ENCODE measurements at regions not wholly inside any gene's neighbourhood (a gene's known extent, or its start where the extent isn't known, plus 50 kb on each side); places are given as distances from the start of the nearest gene placed in this dataset.

DNA sequence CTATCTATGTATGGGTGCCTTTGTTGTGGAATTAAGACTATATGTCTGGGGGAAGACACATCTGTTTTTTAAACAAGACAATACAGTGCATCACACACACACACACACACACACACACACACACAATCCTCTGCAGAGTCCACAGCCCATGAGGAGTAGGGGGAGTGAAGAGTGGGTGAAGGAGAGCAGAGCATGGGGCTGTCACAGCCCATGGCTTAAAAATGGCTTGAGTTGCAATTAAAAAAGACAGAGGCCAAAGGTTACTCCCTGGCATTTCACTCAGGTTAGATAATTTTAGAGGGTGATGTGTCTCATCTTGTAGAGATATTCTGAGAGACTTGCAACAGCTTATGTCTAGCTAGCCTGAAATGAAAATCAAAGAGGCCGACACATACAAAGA is 176.5 kb upstream of the PLXNA2 start:
- no peak for DNase-seq

GRCh38 chr1:208421486-208421885 is 177.3 kb upstream of the PLXNA2 start:
- DNase-seq = no peak

DNA sequence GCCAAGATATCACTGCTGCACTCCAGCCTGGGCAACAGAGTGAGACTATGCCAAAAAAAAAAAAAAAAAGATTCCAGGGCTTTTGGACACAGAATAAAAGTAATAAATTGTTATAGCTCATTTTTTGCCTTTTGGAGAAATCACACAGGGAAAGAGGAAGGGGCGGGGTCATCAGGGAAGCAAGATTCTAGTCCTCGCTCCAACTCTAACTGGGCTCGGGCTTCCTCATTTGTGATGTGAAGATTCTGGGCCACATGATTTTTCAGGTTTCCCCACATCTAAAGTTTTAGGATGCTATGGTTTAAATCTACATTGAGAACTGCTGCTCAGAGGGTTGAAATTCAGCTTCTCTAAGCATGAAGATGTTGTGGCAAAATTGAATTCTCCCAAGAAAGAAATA is 179.3 kb upstream of the PLXNA2 start:
- no peak for DNase-seq

DNA sequence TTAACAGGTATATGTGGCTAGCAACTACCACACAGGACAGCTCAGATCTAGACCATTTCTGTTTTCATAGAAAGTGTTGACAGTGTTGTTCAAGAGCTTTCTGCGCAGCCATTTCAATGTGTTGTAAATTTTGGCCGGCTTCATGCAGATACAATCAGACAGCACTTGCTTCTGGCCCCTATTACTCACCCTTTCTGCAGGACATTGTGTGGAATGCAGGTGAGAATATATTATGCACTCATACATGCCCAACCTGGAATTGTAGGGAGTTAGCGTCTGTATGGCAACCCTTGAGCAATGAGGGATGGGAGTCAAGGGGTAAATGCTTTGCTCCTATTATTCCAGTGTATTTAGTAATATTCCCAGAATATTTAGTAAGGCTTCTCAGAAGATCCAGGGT is 180.9 kb upstream of the PLXNA2 start:
- no peak for DNase-seq

DNA sequence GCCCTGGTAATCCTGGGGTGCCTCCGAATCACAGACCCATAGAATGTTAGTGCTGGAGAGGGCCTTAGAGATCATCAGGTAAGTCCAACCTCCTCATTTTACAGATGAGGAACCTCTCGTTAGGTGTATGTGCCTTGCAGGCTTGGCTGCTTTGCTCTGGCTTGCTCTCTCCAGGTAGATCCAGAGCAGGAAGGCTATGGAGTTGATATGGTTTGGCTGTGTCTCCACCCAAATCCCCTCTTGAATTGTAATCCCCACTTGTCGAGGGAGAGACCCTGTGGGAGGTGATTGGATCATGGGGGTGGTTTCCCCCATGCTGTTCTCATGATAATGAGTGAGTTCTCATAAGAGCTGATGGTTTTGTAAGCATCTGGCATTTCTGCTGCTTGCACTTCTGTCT is 186.0 kb upstream of the PLXNA2 start:
- no peak for DNase-seq

- DNase-seq = no peak
Observed at GRCh38 chr1:208431721-208432120, 187.5 kb upstream of the PLXNA2 start.

DNA sequence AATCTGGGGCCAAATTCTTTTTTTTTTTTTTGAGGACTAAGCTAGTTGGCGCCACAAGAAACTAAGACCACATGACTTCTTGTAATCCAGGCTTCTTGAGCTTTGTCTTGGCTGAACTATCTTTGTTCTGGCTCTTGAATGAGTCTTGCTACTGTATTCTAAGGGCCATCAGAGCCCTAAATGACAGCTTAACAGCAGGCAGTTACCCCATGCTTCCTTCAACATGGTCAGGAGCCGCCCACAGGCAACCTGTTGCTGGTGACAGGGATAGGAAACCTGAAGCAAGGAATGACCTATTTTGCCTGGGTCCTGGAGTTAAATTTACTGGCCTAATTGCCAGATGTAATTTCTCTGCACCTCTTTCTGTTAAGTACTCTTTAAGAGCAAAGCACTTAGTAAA is 188.2 kb upstream of the PLXNA2 start:
- no peak for DNase-seq

DNA sequence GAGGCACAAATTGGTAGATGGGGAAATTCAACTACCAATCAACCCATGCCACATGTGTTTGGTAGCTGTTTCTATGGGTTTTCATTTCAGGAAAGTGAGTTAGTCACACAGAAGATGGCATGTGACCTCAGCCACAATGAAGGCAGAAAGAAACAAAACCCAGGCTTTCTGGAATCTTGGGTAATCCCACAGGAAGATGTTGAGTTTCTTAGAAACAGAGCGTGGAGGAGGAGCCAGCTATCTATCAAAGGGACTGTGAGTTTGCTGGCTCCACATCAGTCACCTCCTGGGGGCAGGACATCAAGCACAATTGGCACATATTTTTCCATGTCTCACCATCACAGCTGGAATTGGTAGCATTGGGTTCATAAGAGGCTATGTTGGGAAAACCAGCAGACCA is 188.9 kb upstream of the PLXNA2 start:
- DNase-seq = no peak

DNA sequence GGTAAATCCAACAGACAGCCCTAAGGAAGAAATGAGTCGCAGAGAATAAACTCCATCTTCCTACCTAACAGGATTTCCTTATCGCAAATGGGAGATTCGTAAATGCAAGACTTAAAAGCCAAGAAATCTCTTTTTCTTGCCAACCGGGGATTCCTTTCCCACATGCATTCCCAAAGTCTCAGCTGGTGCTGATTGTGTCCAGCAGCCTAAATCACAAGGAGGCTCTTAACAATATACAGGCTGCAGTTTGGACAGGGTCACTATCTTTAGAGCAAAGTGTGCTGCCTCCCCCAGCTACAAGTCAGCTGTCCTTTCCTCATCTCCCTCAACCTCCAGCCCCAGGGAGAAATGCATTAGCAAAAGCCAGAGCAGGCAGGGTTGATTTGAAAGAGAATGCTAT is 189.8 kb upstream of the PLXNA2 start:
- DNase-seq = no peak

DNA sequence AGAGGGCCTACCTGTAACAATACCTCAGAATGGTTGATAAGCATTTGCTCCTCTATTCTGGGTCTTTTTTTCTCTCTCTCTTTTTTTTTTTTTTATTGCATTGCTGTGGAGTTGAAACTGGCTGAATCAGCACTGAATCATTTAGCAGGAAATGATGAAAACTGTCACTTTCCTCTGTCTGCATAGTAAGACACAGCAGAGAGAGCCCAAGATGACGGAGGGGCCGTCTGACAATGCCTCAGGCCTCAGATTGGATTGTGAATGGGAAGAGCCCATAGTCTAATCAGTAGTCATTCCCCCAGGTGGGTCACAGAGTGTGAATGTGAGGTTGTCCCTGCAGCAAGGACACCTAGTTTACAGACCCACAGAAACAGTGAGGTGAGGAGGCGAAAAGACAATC is 193.2 kb upstream of the PLXNA2 start:
- no peak for DNase-seq

GRCh38 chr1:208438112-208438699 is 194.0 kb upstream of the PLXNA2 start:
- DNase-seq = no peak

- DNase-seq = no peak
Observed at GRCh38 chr1:208445758-208446203, 201.6 kb upstream of the PLXNA2 start.

- DNase-seq = no peak
Observed at GRCh38 chr1:208446271-208446691, 202.1 kb upstream of the PLXNA2 start.

DNA sequence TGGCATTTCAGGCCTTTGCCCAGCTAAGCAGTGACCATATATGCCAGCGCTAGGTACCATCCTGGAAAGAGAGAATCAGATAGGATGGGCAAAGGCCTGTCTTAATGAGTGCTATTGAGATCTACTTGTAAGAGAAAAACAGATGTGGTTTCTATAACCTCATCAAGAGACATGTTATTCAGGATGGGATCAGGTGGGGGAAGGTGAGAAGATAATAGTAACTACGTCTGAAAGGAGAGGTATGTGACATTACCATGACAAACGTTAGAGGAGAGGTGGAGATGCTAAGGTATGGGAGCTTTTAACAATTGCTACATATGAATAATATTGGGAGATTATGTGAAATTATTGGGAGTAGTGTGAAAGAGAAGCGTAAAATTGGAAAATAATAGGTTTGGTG is 204.2 kb upstream of the PLXNA2 start:
- DNase-seq = no peak

DNA sequence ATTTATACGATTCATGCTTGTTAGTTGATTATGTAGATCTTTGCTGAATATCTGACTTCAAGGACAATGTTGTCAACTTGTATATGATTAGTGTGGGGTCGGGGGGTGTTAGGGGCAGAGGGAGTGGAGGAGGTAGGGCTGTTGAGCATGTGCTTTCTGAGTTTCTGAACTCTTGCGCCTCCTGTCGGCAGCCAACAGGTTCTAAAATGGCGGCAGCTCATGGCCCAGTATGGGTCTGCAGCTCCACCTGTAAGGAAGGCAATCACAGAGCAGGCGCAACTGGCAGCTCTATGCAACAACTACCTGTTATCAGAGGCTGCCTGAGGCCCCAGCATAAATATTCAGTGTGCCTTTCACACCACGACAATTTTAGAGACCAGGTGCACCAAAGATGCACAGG is 205.8 kb upstream of the PLXNA2 start:
- no peak for DNase-seq

- no peak for DNase-seq
Observed at GRCh38 chr1:208450958-208451357, 206.8 kb upstream of the PLXNA2 start.

- no peak for DNase-seq
Observed at GRCh38 chr1:208455821-208456220, 211.6 kb upstream of the PLXNA2 start.

- DNase-seq = no peak
Observed at GRCh38 chr1:208456487-208456886, 212.3 kb upstream of the PLXNA2 start.

DNA sequence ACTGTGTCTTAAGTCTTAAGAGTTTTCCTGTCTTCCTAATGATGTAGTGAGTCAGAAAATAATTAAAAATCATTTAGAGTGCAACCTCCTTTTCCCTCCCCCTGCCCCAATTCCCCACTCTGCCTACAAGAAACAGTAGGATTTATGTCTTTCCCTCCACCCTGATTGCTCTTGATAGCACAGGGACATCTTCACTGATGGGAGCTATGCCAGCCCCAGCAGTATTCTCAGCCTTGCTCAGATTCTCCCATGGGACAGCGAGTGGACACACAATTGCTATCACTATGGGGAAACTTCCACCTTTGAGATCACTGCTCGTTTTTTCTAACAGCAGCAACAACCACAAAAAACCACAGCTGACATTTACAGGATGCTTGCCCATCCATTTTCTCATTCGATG is 216.6 kb upstream of the PLXNA2 start:
- no peak for DNase-seq

DNA sequence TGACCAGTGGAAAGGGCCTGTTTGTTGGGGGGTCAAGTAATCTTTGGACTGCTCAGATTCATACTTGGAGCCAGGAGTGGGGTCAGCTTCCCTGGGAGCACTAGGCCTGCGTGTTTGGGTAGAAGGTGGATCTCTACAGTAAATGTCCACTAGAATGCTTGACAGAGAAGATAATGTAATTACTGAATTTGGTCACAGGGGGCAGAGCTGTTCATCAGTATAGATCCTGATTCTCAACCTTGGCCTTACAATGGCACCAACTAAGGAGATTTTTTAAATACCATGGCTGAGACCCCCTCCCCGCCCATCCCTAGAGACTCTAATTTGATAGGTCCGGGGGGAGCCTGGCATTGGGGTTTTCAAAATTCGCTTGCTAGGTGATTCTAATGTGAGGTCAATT is 217.5 kb upstream of the PLXNA2 start:
- DNase-seq = no peak

DNA sequence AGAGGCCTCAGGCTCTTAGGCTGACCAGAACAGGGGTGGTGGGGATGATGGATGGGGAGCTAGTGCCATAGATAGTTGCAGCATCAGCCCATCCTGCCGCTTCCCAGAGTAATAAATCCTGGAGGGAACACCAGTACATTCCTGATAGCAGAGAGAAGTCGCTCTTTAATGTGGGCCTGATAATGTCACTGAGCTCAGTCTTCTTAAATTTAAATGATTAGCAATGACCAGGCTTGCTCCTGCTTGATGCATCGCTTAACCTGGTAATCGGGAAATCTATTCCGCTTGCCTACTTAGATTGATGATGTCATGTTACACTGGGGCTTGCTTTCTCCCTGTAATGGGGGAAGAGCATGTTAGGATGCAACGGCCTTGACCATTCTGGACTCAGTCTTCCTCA is 218.6 kb upstream of the PLXNA2 start:
- no peak for DNase-seq

GRCh38 chr1:208465266-208465665 is 221.1 kb upstream of the PLXNA2 start:
- DNase-seq = no peak

DNA sequence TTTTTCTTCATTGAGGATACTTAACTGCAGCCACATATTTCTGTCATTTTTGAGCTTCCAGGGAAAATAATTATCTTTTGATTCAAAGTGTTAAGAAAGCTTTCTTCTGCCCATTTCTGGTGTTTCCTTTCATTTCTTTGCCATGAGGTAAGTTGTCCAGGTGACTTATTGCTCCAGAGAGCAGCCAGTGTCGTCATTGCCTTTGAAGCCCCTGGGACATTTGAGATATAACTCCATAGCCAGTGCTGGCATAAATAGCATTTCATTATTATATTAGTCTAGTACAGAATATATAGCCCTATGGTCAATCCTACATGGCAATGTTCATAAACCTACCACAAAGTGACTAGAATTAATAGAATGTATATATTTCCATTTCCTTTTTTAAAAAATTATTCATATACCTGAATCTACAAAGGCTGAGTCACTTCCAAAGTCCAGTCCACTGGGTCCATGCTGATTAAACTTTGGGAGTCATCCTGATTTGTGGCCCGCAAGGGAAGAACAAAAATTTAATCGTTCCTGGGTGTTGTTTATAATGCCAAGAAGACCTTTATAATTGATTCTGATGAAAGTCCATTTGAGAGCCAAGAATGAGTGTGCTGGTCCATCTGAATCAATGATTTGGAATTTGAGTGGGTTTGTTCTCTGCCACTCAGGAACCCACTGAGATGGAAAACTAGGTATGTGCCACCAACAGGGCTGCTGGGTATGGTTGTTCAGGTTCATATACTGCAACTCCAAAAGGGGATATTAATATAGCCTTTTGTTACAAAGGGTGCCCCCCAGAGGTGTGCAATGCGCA is 221.8 kb upstream of the PLXNA2 start:
- no peak for DNase-seq

GRCh38 chr1:208467151-208467780 is 223.1 kb upstream of the PLXNA2 start:
- DNase-seq = no peak

All from NCI-H2029 treated with DMSO at 0.1 percent for 48 hours (cell line).